GM12878 (cell line): ENCODE measurements at regions not wholly inside any gene's neighbourhood (a gene's known extent, or its start where the extent isn't known, plus 50 kb on each side); places are given as distances from the start of the nearest gene placed in this dataset.

Experiments used
- ATAC-seq: fragments of 200-7000 bp; cut with Tn5 transposase; 3 replicates; pipeline ENCODE4 v1.9.1; 2020; ENCODE audit warnings: mild to moderate bottlenecking, moderate library complexity
- BruUV-seq: library from RNA; stranded (reverse); fragments of 400-500 nt; replicated peaks from 2 replicates; lab custom pipeline; 2021; lab: Mats Ljungman, UMichigan
- CTCF ChIA-PET: fragments of 300-600 bp; sonication (Branson Sonifier 250); formaldehyde crosslinking; extraction: SDS; loops from one replicate; lab custom pipeline; 2021; ENCODE audit warnings: inconsistent platforms; lab: Yijun Ruan, JAX
- POLR2A ChIA-PET: fragments of 350-600 bp; formaldehyde crosslinking; extraction: SDS; loops from one replicate; lab custom pipeline; 2021; ENCODE audit warnings: inconsistent platforms; lab: Charles Lee
- RAD21 ChIA-PET: fragments of 300-600 bp; sonication (Branson Sonifier 250); formaldehyde crosslinking; loops from one replicate; lab custom pipeline; 2023; ENCODE audit warnings: antibody characterized with exemption; ENCODE audit not compliant: unreplicated experiment; lab: Charles Lee
- SMC1A ChIA-PET: fragments of 300-600 bp; sonication (Branson Sonifier 250); formaldehyde crosslinking; loops from one replicate; lab custom pipeline; 2023; ENCODE audit not compliant: unreplicated experiment, uncharacterized antibody; lab: Charles Lee
- DNase-seq: peaks from one replicate; pipeline ENCODE4 v3.0.0-alpha.2; 2011; ENCODE audit warnings: low read depth, low spot score
- FAIRE-seq: peaks from 3 replicates; lab custom pipeline; 2011; peaks lifted over from hg19 to GRCh38; lab: Jason Lieb, UNC
- H2AFZ ChIP-seq: 2 replicates; pipeline ENCODE4 v1.6.0; 2011; ENCODE audit warnings: low read depth, low read length, control low read depth; ENCODE audit not compliant: control insufficient read depth
- H3K27ac ChIP-seq: 2 replicates; pipeline ENCODE4 v1.5.1; 2011; ENCODE audit warnings: control low read depth; ENCODE audit not compliant: control insufficient read depth, insufficient read depth
- H3K27me3 ChIP-seq, 2 experiments: replicated peaks in 1 of 2; 2 replicates each; pipeline versions ENCODE4 v1.6.0 to v1.6.1; 2011; ENCODE audit warnings: low read length in 1 of 2; ENCODE audit not compliant: control insufficient read depth in 2 of 2, insufficient read depth in 2 of 2
- H3K36me3 ChIP-seq, 2 experiments: 2 replicates each; pipeline ENCODE4 v1.5.1; 2011; ENCODE audit warnings: low read length in 1 of 2; ENCODE audit not compliant: control insufficient read depth in 2 of 2, insufficient read depth in 2 of 2
- H3K4me1 ChIP-seq: 2 replicates; pipeline ENCODE4 v1.6.1; 2011; ENCODE audit warnings: mild to moderate bottlenecking, low read length, moderate library complexity, mixed read lengths; ENCODE audit not compliant: control insufficient read depth, insufficient read depth
- H3K4me2 ChIP-seq: 2 replicates; pipeline ENCODE4 v1.6.0; 2011; ENCODE audit warnings: control low read depth; ENCODE audit not compliant: control insufficient read depth, insufficient read depth
- H3K4me3 ChIP-seq: fragments of 200-600 bp; sonication (generic); 2 replicates; pipeline ENCODE4 v1.5.1; 2016
- H3K79me2 ChIP-seq: 2 replicates; pipeline ENCODE4 v1.6.0; 2011; ENCODE audit warnings: low read length; ENCODE audit not compliant: control insufficient read depth, insufficient read depth
- H3K9ac ChIP-seq: 2 replicates; pipeline ENCODE4 v1.8.0; 2011; ENCODE audit warnings: low read length, control low read depth, mixed read lengths; ENCODE audit not compliant: control insufficient read depth, insufficient read depth
- H3K9me3 ChIP-seq: replicated peaks from 3 replicates; pipeline ENCODE4 v1.5.1; 2011; ENCODE audit warnings: mild to moderate bottlenecking, low read length; ENCODE audit not compliant: control insufficient read depth, insufficient read depth
- H4K20me1 ChIP-seq: 2 replicates; pipeline ENCODE4 v1.6.0; 2011; ENCODE audit not compliant: control insufficient read depth, insufficient read depth
- ATF2 ChIP-seq: IDR thresholded peaks from 2 replicates; pipeline ENCODE4 v1.6.1; 2012; ENCODE audit warnings: low read length, inconsistent platforms
- ATF7 ChIP-seq: fragments of 450-650 bp; IDR thresholded peaks from 2 replicates; pipeline ENCODE4 v1.6.1; 2016; ENCODE audit warnings: low read depth, mild to moderate bottlenecking
- CHD2 ChIP-seq: IDR thresholded peaks from 2 replicates; pipeline ENCODE4 v1.6.1; 2011; ENCODE audit warnings: low read depth, low read length, improper control_type of control experiment, borderline replicate concordance
- DPF2 ChIP-seq: fragments of 450-650 bp; IDR thresholded peaks from 2 replicates; pipeline ENCODE4 v1.6.1; 2017; ENCODE audit warnings: mild to moderate bottlenecking
- EED ChIP-seq: sonication (generic); IDR thresholded peaks from 2 replicates; pipeline ENCODE4 v1.6.1; 2016; ENCODE audit warnings: antibody characterized with exemption, low read depth
- HDAC2 ChIP-seq: fragments of 200-600 bp; sonication (generic); IDR thresholded peaks from 2 replicates; pipeline ENCODE4 v1.6.1; 2017
- NR2C2 ChIP-seq: IDR thresholded peaks from 2 replicates; pipeline ENCODE4 v1.6.1; 2011; ENCODE audit warnings: borderline replicate concordance, low read depth; ENCODE audit not compliant: control insufficient read depth, insufficient read length
- PRDM15 ChIP-seq: fragments of 450-650 bp; formaldehyde crosslinking; IDR thresholded peaks from 2 replicates; pipeline ENCODE4 v1.4.0; 2020; ENCODE audit warnings: mild to moderate bottlenecking, moderate library complexity
- RCOR1 ChIP-seq: conservative IDR thresholded peaks from 2 replicates; pipeline ENCODE4 v1.6.1; 2012; ENCODE audit warnings: low read depth, low read length, improper control_type of control experiment
- RFX5 ChIP-seq: IDR thresholded peaks from 2 replicates; pipeline ENCODE4 v1.6.1; 2011; ENCODE audit warnings: low read depth, low read length, improper control_type of control experiment
- SRF ChIP-seq, 2 experiments: IDR thresholded peaks; 2 replicates each; pipeline ENCODE4 v1.6.1; 2011; ENCODE audit warnings: low read depth in 2 of 2, low read length in 2 of 2, mild to moderate bottlenecking in 1 of 2, moderate library complexity in 1 of 2
- TCF7 ChIP-seq: IDR thresholded peaks from 2 replicates; pipeline ENCODE4 v1.6.1; 2014; ENCODE audit warnings: antibody characterized with exemption, borderline replicate concordance
- USF2 ChIP-seq: IDR thresholded peaks from 2 replicates; pipeline ENCODE4 v1.6.1; 2011; ENCODE audit warnings: low read depth, low read length, improper control_type of control experiment, borderline replicate concordance
- WRNIP1 ChIP-seq: IDR thresholded peaks from 2 replicates; pipeline ENCODE4 v1.6.1; 2011; ENCODE audit warnings: low read depth, low read length, improper control_type of control experiment, borderline replicate concordance
- ZNF274 ChIP-seq: IDR thresholded peaks from one replicate; pipeline ENCODE4 v1.8.0; 2011; ENCODE audit not compliant: insufficient read length, insufficient read depth
- WGBS: methylation state at CpG from one replicate; pipeline ENCODE4 v1.1.6; 2016; ENCODE audit warnings: low lambda C conversion rate; ENCODE audit not compliant: insufficient replicate concordance, insufficient coverage; ENCODE audit errors: missing lambda C conversion rate; 5-methylcytosine and 5-hydroxymethylcytosine counted together
- in situ Hi-C: fragments of 300-500 bp; cut with MboI; formaldehyde crosslinking; loops from 9 replicates; pipeline ENCODE4 v1.14.3; 2018; ENCODE audit warnings: mixed read lengths
- intact Hi-C: fragments of 100-400 bp; cut with micrococcal nuclease; formaldehyde crosslinking; loops from one replicate; pipeline ENCODE4 v1.14.2; 2022; ENCODE audit not compliant: unreplicated experiment

GRCh38 chr15:98138910-98139309 is 178.4 kb downstream of the ARRDC4 start:
- SMC1A ChIA-PET, result no interaction called here
- H4K20me1 ChIP-seq, result no peaks in the 10 kb centered on the region
- RAD21 ChIA-PET, result no interaction called here
- CTCF ChIA-PET, result no interaction called here
- no peaks in the 10 kb centered on the region for H3K27me3 ChIP-seq
- ATAC-seq (no peak), DNase-seq (no peak), FAIRE-seq (no peak)
- no peak overlapping the region for H3K4me2 ChIP-seq
- in situ Hi-C loops (no loop called here), intact Hi-C loops (no loop called here)
- POLR2A ChIA-PET, result no interaction called here
- no peak overlapping the region for H3K4me3 ChIP-seq
- BruUV-seq, result no TSS peak
- H3K9me3 ChIP-seq, result no peaks in the 10 kb centered on the region
- H3K9ac ChIP-seq, result no peak overlapping the region
- H3K4me1 ChIP-seq, result no peaks in the 10 kb centered on the region
- no peak overlapping the region for H2AFZ ChIP-seq
- TF ChIP-seq CHD2 (no peak), NR2C2 (no peak), WRNIP1 (no peak), EED (no peak), USF2 (no peak)
- H3K36me3 ChIP-seq, result no peaks in the 10 kb centered on the region
- whole genome bisulfite sequencing, result 58% methylated on average over 6 of the region's 6 CpGs
- H3K27ac ChIP-seq, result no peak overlapping the region
- no peaks in the 10 kb centered on the region for H3K79me2 ChIP-seq

GRCh38 chr15:98139337-98139736 is 178.8 kb downstream of the ARRDC4 start:
- no peak for ATAC-seq
- Histone ChIP-seq H3K9me3 (no peaks in the 10 kb centered on the region), H3K9ac (no peak overlapping the region), H3K4me2 (no peak overlapping the region), H3K36me3 (no peaks in the 10 kb centered on the region), H3K27me3 (no peaks in the 10 kb centered on the region), H3K79me2 (no peaks in the 10 kb centered on the region), H3K4me3 (no peak overlapping the region), H2AFZ (no peak overlapping the region), H3K27ac (no peak overlapping the region), H3K4me1 (no peaks in the 10 kb centered on the region), H4K20me1 (no peaks in the 10 kb centered on the region)
- DNase-seq, result no peak
- CTCF ChIA-PET, result no interaction called here
- in situ Hi-C loops (no loop called here), intact Hi-C loops (no loop called here)
- 36% methylated on average over 4 of the region's 4 CpGs for WGBS
- RAD21 ChIA-PET, result no interaction called here
- POLR2A ChIA-PET, result no interaction called here
- no TSS peak for BruUV-seq
- SMC1A ChIA-PET, result no interaction called here
- FAIRE-seq, result no peak
- no peak for TF ChIP-seq RCOR1
- TF ChIP-seq DPF2, result no peak
- TF ChIP-seq SRF (IDR thresholded peaks at IDR 0.05; ENCODE audit: low read depth in 2 of 2, low read length in 2 of 2), result no peak
- no peak for TF ChIP-seq ATF7
- TF ChIP-seq RFX5, result no peak
- TF ChIP-seq ATF2, result no peak
- no peak for TF ChIP-seq ZNF274
- no peak for TF ChIP-seq HDAC2
- no peak for TF ChIP-seq TCF7
- TF ChIP-seq PRDM15 (CRISPR knock-in tag), result no peak
